Keratinocyte (primary cell): ENCODE measurements at regions not wholly inside any gene's neighbourhood (a gene's known extent, or its start where the extent isn't known, plus 50 kb on each side); places are given as distances from the start of the nearest gene placed in this dataset.
"Not testable (repeated sequence)": the region's sequence is repeated elsewhere in the genome, so short reads cannot be mapped to it uniquely, and the experiment has no call there.

Experiments used
- EZH2 ChIP-seq: IDR thresholded peaks from one replicate; pipeline ENCODE4 v1.6.1; 2012; ENCODE audit warnings: inconsistent platforms, mild to moderate bottlenecking, low read length, moderate library complexity
- TF ChIP-seq, protein P1 (sequence below), 3 experiments: IDR thresholded peaks in 1 of 3; conservative IDR thresholded peaks in 1 of 3; optimal IDR thresholded peaks in 1 of 3; 2 replicates in 2 of 3; 3 replicates in 1 of 3; pipeline versions ENCODE3 to v1.5.1; 2011; ENCODE audit warnings: low read length in 3 of 3, mild to moderate bottlenecking in 3 of 3, moderate library complexity in 2 of 3, control low read depth in 1 of 3, inconsistent platforms in 1 of 3; ENCODE audit not compliant: insufficient read depth in 2 of 3; ENCODE audit errors: extremely low read depth in 1 of 3

DNA sequence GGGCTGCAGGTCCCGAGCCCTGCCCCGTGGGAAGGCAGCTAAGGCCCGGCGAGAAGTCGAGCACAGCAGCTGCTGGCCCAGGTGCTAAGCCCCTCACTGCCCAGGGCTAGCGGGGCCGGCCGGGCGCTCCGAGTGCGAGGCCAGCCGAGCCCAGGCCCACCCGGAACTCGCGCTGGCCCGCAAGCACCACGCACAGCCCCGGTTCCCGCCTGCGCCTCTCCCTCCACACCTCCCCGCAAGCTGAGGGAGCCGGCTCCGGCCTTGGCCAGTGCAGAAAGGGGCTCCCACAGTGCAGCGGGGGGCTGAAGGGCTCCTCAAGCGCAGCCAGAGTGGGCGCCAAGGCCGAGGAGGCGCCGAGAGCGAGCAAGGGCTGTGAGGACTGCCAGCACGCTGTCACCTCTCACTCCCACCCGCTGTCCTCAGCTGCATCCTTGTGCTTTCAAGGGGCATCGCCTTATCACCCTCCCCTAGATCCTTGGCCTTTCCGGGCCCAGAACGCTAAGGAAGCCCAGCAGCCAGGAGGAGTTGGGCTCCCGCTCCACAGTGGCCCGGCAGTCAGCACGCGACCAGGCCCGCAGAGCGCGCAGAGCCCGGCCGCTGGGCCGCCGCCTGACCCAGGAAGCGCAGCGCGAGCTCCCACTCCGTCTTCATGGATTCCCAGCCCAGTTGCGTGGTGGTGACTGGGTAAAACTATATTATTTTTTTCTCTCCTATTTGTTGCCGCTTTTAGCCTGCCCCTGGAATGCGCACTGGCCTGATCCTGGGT, 144.1 kb downstream of the ARRDC4 start:
- TF ChIP-seq, protein P1, sequence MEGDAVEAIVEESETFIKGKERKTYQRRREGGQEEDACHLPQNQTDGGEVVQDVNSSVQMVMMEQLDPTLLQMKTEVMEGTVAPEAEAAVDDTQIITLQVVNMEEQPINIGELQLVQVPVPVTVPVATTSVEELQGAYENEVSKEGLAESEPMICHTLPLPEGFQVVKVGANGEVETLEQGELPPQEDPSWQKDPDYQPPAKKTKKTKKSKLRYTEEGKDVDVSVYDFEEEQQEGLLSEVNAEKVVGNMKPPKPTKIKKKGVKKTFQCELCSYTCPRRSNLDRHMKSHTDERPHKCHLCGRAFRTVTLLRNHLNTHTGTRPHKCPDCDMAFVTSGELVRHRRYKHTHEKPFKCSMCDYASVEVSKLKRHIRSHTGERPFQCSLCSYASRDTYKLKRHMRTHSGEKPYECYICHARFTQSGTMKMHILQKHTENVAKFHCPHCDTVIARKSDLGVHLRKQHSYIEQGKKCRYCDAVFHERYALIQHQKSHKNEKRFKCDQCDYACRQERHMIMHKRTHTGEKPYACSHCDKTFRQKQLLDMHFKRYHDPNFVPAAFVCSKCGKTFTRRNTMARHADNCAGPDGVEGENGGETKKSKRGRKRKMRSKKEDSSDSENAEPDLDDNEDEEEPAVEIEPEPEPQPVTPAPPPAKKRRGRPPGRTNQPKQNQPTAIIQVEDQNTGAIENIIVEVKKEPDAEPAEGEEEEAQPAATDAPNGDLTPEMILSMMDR (optimal IDR thresholded peaks at IDR 0.05 in 1 of 3, IDR thresholded peaks at IDR 0.05 in 1 of 3, conservative IDR thresholded peaks at IDR 0.05 in 1 of 3; ENCODE audit: extremely low read depth in 1 of 3, insufficient read depth in 2 of 3, low read length in 3 of 3) = not testable (repeated sequence)
- not testable (repeated sequence) for TF ChIP-seq EZH2
